HG03039 (cell line): ENCODE measurements at regions not wholly inside any gene's neighbourhood (a gene's known extent, or its start where the extent isn't known, plus 50 kb on each side); places are given as distances from the start of the nearest gene placed in this dataset.

ENCODE experiments used
- ATAC-seq: cut with Tn5 transposase; IDR thresholded peaks from one replicate; pipeline ENCODE4 v1.9.1; 2021; ENCODE audit warnings: mild to moderate bottlenecking, moderate library complexity; ENCODE audit not compliant: unreplicated experiment

- ATAC-seq: no peak
Measured at GRCh38 chr13:103324641-103325040, 258.4 kb upstream of the SLC10A2 start.

- ATAC-seq: no peak
Measured at GRCh38 chr13:103315711-103316110, 249.5 kb upstream of the SLC10A2 start.

GRCh38 chr13:103312467-103312866 is 246.2 kb upstream of the SLC10A2 start:
- ATAC-seq: no peak

- no peak for ATAC-seq
Measured at GRCh38 chr13:103308667-103309066, 242.4 kb upstream of the SLC10A2 start.

- ATAC-seq: no peak
Measured at GRCh38 chr13:103306163-103306562, 239.9 kb upstream of the SLC10A2 start.

- ATAC-seq: no peak
Measured at GRCh38 chr13:103303078-103303651, 236.9 kb upstream of the SLC10A2 start.

GRCh38 chr13:103302676-103303075 is 236.5 kb upstream of the SLC10A2 start:
- ATAC-seq: no peak

- no peak for ATAC-seq
Measured at GRCh38 chr13:103299079-103299478, 232.9 kb upstream of the SLC10A2 start.

- ATAC-seq: no peak
Measured at GRCh38 chr13:103297083-103297482, 230.9 kb upstream of the SLC10A2 start.

- no peak for ATAC-seq
Measured at GRCh38 chr13:103291798-103292572, 225.8 kb upstream of the SLC10A2 start.

- ATAC-seq: no peak
Measured at GRCh38 chr13:103291226-103291625, 225.0 kb upstream of the SLC10A2 start.

- no peak for ATAC-seq
Measured at GRCh38 chr13:103289681-103290080, 223.5 kb upstream of the SLC10A2 start.

GRCh38 chr13:103288114-103288513 is 221.9 kb upstream of the SLC10A2 start:
- no peak for ATAC-seq

- no peak for ATAC-seq
Measured at GRCh38 chr13:103287659-103288058, 221.4 kb upstream of the SLC10A2 start.

GRCh38 chr13:103284466-103284865 is 218.2 kb upstream of the SLC10A2 start:
- no peak for ATAC-seq

GRCh38 chr13:103283451-103283820 is 217.2 kb upstream of the SLC10A2 start:
- no peak for ATAC-seq

- ATAC-seq: no peak
Measured at GRCh38 chr13:103282571-103283450, 216.6 kb upstream of the SLC10A2 start.

- ATAC-seq: no peak
Measured at GRCh38 chr13:103277959-103278694, 211.9 kb upstream of the SLC10A2 start.

GRCh38 chr13:103276775-103277498 is 210.7 kb upstream of the SLC10A2 start:
- ATAC-seq: peak; percentile 75

- no peak for ATAC-seq
Measured at GRCh38 chr13:103275722-103276121, 209.5 kb upstream of the SLC10A2 start.
